MG63 (cell line): ENCODE measurements at regions not wholly inside any gene's neighbourhood (a gene's known extent, or its start where the extent isn't known, plus 50 kb on each side); places are given as distances from the start of the nearest gene placed in this dataset.
"Not testable (repeated sequence)": the region's sequence is repeated elsewhere in the genome, so short reads cannot be mapped to it uniquely, and the experiment has no call there.

Experiments
- DNase-seq: peaks from one replicate; pipeline ENCODE4 v3.0.0-alpha.2; 2020
- H3K27me3 ChIP-seq: fragments of 250-450 bp; sonication (Bioruptor Pico); 2 replicates; pipeline ENCODE4 v1.5.1; 2020; ENCODE audit warnings: mild to moderate bottlenecking, moderate library complexity
- H3K36me3 ChIP-seq: fragments of 250-450 bp; sonication (Bioruptor Pico); 2 replicates; pipeline ENCODE4 v1.5.1; 2020; ENCODE audit warnings: mild to moderate bottlenecking, moderate library complexity
- H3K4me3 ChIP-seq: fragments of 250-450 bp; sonication (Bioruptor Pico); 2 replicates; pipeline ENCODE4 v1.5.1; 2020; ENCODE audit warnings: mild to moderate bottlenecking, moderate library complexity
- H3K9me3 ChIP-seq: fragments of 250-450 bp; sonication (Bioruptor Pico); 2 replicates; pipeline ENCODE4 v1.5.1; 2020; ENCODE audit warnings: mild to moderate bottlenecking, moderate library complexity

DNA sequence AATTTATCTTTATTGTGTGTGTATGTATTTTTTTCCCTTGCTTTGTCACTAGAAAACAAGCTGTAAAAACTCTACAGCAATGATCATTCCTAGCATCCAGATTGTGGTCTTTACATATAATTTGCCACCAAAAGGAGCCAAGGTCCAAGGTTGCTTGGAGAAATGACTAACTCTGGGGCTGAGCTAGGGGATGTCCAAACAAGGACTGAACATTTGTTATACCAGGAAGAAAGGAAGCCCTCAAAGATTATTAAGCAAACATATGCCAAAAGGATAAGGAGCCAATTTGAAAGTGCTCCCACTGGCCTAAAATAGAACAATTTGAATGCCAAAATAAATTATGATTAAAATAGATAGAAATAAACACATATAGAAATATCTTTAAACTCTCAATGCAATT, 293.3 kb downstream of the ZIC1 start:
- DNase-seq = peak; percentile 43
- Histone ChIP-seq H3K36me3 (no peaks in the 10 kb centered on the region), H3K27me3 (no peaks in the 10 kb centered on the region), H3K4me3 (no peak overlapping the region), H3K9me3 (no peaks in the 10 kb centered on the region)

DNA sequence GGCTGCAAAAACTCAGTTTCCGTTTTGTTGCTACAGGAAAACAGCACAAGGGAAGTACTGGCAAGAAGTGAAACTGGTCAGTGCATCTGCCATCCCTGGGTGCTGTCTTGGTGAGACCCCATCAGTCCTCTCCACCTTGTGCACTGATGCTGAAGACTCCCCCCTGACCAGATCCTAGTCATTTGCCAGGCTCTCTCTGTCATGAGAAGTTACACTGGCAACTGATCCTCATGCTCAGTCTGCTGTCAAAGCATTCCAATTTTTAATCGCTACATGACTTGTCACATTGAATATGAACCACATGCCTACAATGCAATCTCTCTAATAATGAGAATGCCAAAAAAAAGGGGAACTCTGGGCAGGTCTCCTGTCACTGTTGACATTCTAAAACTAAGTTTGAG, 296.5 kb downstream of the ZIC1 start:
- no peak overlapping the region for H3K4me3 ChIP-seq

DNA sequence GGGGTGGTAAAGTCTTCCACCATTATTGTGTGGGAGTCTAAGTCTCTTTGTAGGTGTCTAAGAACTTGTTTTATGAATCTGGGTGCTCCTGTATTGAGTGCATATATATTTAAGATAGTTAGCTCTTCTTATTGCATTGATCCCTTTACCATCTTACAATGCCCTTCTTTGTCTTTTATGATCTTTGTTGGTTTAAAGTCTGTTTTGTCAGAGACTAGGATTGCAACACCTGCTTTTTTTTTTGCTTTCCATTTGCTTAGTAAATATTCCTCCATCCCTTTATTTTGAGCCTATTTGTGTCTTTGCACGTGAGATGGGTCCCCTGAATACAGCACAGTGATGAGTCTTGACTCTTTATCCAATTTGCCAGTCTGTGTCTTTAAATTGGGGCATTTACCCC, 301.6 kb downstream of the ZIC1 start:
- H3K4me3 ChIP-seq, DNase-seq, H3K36me3 ChIP-seq, H3K27me3 ChIP-seq: not testable (repeated sequence)
- peaks cover 10% of the 10 kb centered on the region for H3K9me3 ChIP-seq

More for the DNA sequence above, 296.5 kb downstream of the ZIC1 start:
- Histone ChIP-seq H3K27me3 (no peaks in the 10 kb centered on the region), H3K9me3 (peaks cover 10% of the 10 kb centered on the region), H3K36me3 (no peaks in the 10 kb centered on the region)
- DNase-seq = no peak

DNA sequence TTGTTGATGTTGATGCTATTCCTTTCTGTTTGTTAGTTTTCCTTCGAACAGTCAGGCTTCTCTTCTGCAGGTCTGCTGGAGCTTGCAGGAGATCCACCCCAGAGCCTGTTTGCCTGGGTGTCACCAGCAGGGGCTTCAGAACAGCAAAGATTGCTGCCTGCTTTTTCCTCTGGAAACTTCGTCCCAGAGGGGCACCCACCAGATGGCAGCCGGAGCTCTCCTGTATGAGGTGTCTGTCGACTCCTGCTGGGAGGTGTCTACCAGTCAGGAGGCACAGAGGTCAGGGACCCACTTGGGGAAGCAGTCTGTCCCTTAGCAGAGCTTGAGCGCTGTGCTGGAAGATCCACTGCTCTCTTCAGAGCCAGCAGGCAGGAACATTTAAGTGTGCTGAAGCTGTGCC, 303.2 kb downstream of the ZIC1 start:
- no peak overlapping the region for H3K4me3 ChIP-seq
- H3K36me3 ChIP-seq = no peaks in the 10 kb centered on the region
- DNase-seq = no peak
- no peaks in the 10 kb centered on the region for H3K27me3 ChIP-seq
- H3K9me3 ChIP-seq = peaks cover 10% of the 10 kb centered on the region

DNA sequence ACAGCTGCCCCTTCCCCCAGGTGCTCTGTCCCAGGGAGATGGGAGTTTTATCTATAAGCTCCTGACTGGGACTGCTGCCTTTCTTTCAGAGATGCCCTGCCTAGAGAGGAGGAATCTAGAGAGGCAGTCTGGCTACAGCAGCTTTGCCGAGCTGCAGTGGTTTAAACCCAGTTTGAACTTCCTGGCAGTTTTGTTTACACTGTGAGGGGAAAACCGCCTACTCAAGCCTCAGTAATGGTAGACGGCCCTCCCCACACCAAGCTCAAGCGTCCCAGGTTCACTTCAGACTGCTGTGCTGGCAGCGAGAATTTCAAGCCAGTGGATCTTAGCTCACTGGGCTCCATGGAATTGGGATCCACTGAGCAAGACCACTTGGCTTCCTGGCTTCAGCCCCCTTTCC, 303.6 kb downstream of the ZIC1 start:
- not testable (repeated sequence) for H3K36me3 ChIP-seq, H3K27me3 ChIP-seq, H3K4me3 ChIP-seq, DNase-seq
- H3K9me3 ChIP-seq = peaks cover 10% of the 10 kb centered on the region

DNA sequence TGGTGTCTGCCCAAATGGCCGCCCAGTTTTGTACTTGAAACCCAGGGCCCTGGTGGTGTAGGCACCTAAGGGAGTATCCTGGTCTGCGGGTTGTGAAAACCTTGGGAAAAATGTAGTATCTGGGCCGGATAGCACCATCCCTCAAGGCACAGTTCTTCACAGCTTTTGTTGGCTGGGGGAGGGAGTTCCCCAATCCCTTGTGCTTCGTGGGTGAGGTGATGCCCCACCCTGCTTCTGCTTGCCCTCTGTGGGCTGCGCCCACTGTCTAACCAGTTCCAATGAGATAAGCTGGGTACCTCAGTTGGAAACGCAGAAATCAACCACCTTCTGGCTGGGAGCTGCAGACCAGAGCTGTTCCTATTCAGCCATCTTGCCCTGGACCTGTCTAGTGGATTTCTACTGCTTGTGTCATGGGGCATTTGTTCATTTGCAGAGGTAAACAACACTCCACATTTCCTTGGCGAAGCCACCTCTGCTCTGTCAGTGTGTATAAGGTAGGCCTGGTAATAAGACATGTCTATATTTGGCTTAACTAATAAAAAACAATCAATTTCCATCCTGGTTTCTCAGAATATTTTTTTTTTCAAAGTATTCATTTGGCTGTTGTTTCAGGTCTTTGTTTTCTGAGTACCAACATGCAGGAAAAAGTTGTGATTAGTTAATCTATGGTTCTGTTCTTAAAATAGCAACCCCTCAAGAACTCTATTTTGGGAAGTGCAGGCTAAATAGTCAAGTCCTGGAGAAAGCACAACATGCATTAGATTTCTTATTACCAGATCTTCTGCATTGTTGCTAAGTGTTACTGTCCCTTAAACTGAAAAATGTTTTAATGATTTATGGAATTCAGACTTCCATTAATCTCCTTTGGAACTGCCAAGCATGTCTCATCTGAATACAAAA, 304.3 kb downstream of the ZIC1 start:
- H3K27me3 ChIP-seq = no peaks in the 10 kb centered on the region
- DNase-seq = no peak
- H3K4me3 ChIP-seq = no peak overlapping the region
- H3K9me3 ChIP-seq = peaks cover 8% of the 10 kb centered on the region
- H3K36me3 ChIP-seq = no peaks in the 10 kb centered on the region

DNA sequence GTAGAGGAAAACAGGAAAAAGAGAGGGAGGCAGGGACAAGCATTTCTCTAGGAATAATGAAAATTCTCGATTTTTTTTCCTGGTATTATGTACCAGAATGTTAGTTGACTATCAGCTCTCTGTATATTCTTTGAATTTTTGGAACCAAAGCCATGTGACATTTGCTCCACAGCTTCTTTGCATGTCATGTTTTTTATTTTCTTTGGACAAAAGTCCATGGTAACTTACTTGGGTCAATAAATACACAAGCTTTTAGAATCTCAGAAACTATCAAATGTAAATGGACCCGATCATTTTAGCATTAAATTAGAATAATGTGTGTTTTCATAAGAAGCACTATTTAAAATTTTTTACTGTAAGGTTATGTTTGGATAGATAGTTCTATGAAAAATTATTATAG, 320.5 kb downstream of the ZIC1 start:
- H3K27me3 ChIP-seq = no peaks in the 10 kb centered on the region
- no peaks in the 10 kb centered on the region for H3K36me3 ChIP-seq
- no peak for DNase-seq
- 0 out of 2 replicates have a peak, but pooled peaks cover 2% of the 10 kb centered on the region for H3K9me3 ChIP-seq
- H3K4me3 ChIP-seq = no peak overlapping the region

DNA sequence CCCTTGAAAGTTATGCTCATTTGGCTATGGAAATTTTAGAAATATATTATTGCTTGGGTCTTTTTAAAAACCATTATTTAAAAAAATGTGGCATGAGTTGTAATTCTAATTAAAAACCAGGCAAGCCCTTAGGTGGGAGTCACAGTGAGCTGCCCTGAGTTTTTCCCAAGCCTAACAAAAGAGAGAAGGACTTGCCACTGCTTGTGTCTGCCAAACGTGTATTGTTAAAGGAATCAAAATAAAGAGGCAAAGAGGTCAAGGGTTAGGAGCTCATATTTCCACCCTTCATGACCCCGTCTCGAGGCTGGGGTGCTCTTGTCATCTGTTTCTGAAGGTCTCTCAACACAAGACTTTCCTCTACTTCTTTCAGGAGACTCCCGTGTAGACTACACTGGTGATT, 321.1 kb downstream of the ZIC1 start:
- Histone ChIP-seq H3K4me3 (no peak overlapping the region), H3K27me3 (no peaks in the 10 kb centered on the region), H3K36me3 (no peaks in the 10 kb centered on the region), H3K9me3 (0 out of 2 replicates have a peak, but pooled peaks cover 2% of the 10 kb centered on the region)
- no peak for DNase-seq

DNA sequence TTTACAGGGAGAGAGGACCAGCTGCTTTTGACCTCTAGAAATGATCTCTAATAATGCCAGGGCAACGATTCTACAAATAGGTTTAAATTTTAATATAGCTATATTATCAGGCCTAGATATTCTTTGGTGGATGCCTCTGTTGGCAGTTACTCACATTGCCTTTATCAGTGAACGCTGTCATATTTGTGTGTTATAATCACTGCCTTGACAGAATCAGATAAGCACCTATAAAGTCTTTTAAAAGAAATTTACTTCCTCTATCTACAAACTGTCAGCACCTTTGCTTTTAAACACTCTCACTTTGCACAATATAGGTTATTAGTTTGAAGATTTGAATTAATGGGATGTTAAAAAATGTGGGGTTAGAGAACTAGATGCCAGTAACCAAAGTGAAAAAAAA, 324.1 kb downstream of the ZIC1 start:
- Histone ChIP-seq H3K4me3 (no peak overlapping the region), H3K9me3 (no peaks in the 10 kb centered on the region), H3K27me3 (no peaks in the 10 kb centered on the region), H3K36me3 (no peaks in the 10 kb centered on the region)
- DNase-seq = no peak

DNA sequence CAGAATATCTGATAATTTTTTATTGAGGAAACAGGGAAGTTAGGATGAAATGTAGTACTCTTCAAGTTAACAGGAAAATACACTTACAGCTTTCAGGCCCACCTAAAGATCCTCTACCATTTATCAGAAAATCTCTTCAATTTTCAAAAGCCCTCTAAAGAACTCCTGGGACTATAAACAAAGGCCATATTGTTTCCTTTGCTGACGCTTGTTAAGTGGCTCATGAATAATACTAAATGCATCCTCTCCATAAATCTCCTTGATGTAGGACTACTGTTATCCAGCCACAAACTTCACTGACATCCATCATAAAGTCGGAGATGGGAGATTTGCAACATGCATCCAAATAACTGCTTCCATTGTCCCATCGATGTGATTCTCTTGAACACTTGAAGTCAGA, 326.5 kb downstream of the ZIC1 start:
- no peak for DNase-seq
- no peaks in the 10 kb centered on the region for H3K9me3 ChIP-seq
- no peak overlapping the region for H3K4me3 ChIP-seq
- no peaks in the 10 kb centered on the region for H3K27me3 ChIP-seq
- H3K36me3 ChIP-seq = no peaks in the 10 kb centered on the region

DNA sequence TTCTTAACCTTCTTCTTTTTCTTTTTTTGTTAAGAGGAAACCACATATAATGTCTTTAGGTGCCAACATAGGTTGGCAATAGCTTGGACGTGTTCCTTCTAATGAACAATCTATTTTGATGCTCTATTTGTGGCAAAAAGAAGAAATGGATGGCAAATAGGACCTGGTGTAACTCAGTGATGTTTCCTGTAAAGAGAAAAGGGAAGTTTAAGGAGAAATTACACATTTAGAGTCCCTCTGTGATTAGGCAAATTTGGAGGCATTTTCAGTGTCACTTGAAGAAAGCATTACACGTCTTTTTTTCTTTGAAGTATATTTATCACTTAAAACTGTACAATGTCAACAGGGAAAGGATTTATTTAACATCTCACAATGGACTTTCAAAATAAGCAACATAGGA, 327.1 kb downstream of the ZIC1 start:
- H3K36me3 ChIP-seq = no peaks in the 10 kb centered on the region
- no peak for DNase-seq
- H3K9me3 ChIP-seq = no peaks in the 10 kb centered on the region
- no peaks in the 10 kb centered on the region for H3K27me3 ChIP-seq
- no peak overlapping the region for H3K4me3 ChIP-seq

DNA sequence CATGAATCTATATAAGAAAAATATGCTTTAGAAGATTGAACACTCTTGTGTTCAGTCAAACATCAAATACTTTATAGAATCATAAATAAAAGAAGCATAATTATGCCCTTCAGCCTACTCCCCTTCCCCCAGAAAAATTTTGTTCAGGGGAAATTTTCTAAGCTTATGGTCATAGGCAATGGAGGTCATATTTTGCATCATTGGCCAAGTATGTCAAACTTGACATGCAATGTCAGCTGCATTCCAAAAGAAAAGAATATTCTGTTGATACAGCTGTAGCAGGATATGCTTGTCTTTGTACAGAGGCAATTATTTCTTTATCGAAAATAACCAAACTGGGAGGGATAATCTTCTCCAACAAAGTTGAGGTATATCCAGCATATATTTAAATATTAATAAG, 328.2 kb downstream of the ZIC1 start:
- no peaks in the 10 kb centered on the region for H3K27me3 ChIP-seq
- no peaks in the 10 kb centered on the region for H3K36me3 ChIP-seq
- H3K4me3 ChIP-seq = no peak overlapping the region
- DNase-seq = no peak
- no peaks in the 10 kb centered on the region for H3K9me3 ChIP-seq

DNA sequence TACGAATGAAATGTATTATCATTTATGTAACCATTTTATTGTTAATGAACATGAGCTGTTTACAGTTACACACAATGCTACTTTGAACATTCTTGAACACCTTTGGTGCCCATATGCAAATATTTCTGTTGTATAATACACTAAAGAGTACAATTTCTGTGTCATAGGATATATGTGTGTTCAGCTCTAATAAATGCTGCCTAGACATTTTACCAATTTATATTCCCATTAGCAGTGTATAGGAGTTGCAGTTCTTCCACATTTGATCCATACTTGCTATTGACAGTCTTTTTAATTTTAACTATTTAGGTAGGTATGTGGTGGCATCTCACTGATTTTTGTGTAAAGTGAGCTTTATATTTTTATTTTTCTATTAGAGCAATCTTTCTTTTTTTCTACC, 331.8 kb downstream of the ZIC1 start:
- Histone ChIP-seq H3K4me3 (no peak overlapping the region), H3K27me3 (no peaks in the 10 kb centered on the region), H3K36me3 (no peaks in the 10 kb centered on the region), H3K9me3 (no peaks in the 10 kb centered on the region)
- no peak for DNase-seq

DNA sequence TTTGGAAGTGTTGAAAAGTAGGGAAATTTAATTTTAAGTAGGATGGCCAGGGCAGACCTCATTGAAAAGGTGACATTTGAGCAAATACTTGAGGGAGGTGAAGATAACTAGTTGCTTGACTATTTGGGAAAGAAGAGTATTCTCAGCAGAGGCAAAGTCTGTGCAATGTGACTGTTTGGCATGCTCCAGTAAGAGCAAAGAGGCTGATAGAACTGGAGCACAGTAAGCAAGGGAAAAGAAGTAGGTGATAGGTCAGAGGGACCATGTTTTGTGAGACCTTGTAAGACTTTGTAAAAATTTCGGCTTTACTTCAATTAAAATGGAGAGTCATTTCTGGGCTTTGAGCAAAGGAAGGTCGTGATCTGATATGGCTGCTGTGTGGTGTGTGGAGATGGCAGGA, 335.8 kb downstream of the ZIC1 start:
- no peaks in the 10 kb centered on the region for H3K9me3 ChIP-seq
- no peaks in the 10 kb centered on the region for H3K27me3 ChIP-seq
- no peak for DNase-seq
- no peaks in the 10 kb centered on the region for H3K36me3 ChIP-seq
- H3K4me3 ChIP-seq = no peak overlapping the region

DNA sequence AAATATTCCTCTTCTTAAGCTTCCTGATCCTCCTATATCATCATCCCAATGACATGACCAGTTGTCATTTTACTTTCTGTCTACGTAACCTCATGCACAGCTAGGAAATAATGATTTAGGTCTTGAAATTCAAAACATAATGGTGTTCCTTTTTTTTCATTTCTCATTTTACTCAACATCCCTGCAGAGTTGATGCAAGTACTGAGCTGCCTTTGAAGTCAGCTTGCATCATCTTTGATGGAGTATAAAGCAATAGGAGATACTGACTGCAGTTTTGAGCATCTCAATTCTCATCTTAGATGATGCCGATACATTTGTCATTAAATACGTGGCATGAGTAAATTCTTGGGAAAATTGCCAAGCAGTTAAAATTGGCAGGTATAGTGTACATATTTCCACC, 346.1 kb downstream of the ZIC1 start:
- Histone ChIP-seq H3K36me3 (no peaks in the 10 kb centered on the region), H3K4me3 (no peak overlapping the region), H3K27me3 (no peaks in the 10 kb centered on the region), H3K9me3 (no peaks in the 10 kb centered on the region)
- no peak for DNase-seq

DNA sequence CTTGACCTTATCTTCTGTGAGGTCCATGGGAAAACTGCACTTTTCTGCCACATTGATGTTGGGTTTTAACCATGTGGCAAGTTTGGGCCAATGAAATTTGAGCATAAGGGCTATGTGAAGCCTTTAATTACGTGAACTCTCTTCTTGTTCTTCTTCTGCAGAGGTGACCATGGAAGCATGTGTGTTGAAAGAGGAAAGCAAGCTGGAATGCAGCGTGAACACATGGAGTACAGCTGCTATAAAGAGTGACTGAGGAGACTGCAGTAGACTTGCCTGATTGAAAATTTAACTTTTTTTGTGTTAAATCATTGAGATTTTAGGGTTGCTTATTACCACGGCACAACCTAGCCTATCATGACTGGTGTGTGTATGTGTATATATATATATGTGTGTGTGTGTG, 347.3 kb downstream of the ZIC1 start:
- H3K4me3 ChIP-seq = no peak overlapping the region
- H3K27me3 ChIP-seq = no peaks in the 10 kb centered on the region
- no peaks in the 10 kb centered on the region for H3K36me3 ChIP-seq
- H3K9me3 ChIP-seq = no peaks in the 10 kb centered on the region
- no peak for DNase-seq

DNA sequence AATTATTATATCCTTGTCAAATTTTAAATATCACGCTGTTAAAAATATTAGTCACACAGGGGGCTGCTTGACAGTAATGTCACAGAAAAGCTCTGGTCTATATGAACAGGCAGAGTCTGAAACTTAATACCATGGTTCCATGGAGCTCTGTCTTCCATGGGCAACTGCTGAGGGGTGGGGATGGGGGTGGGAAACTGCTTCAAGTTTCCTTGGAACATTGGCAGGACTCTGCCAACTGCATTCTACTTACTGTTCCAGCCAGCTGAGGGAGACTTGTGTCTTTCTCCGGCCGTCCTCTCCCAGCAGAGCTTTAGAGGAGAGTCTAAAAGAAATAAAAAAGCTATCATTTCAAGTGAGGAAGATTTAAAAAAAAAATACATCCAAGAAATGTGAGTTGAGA, 348.7 kb downstream of the ZIC1 start:
- H3K4me3 ChIP-seq = no peak overlapping the region
- H3K27me3 ChIP-seq = no peaks in the 10 kb centered on the region
- H3K9me3 ChIP-seq = no peaks in the 10 kb centered on the region
- H3K36me3 ChIP-seq = no peaks in the 10 kb centered on the region
- no peak for DNase-seq

DNA sequence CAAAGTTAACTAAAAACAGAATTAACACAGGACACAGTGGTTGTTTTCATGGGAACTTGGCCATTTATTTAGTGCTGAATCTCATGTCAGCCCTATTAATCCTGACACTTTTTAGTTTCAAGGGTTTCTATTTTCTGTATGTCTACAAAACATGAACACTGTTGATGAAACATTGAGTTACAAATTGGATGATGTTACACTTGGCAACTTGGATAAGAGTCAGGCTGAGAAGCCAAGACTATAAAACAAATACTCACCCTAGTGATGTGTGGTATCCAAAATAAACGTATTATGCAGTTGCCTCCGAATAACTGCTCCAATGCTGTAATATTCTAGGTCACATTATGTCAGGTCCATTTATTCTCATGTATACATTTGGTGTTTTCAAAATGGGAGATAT, 349.6 kb downstream of the ZIC1 start:
- H3K9me3 ChIP-seq = no peaks in the 10 kb centered on the region
- no peak for DNase-seq
- H3K4me3 ChIP-seq = no peak overlapping the region
- H3K27me3 ChIP-seq = no peaks in the 10 kb centered on the region
- H3K36me3 ChIP-seq = no peaks in the 10 kb centered on the region
